CD14-positive monocyte (primary cell): ENCODE measurements at regions not wholly inside any gene's neighbourhood (a gene's known extent, or its start where the extent isn't known, plus 50 kb on each side); places are given as distances from the start of the nearest gene placed in this dataset.

ENCODE experiments used
- DNase-seq, 3 donors: peaks; one replicate each; pipeline ENCODE4 v3.0.0-alpha.2; 2011 to 2022
- H2AFZ ChIP-seq: 2 replicates; pipeline ENCODE4 v1.6.0; 2012; ENCODE audit warnings: mild to moderate bottlenecking, low read depth, low read length, inconsistent platforms; ENCODE audit not compliant: insufficient read depth, poor library complexity, severe bottlenecking
- H3K27ac ChIP-seq, 2 donors: 1 replicate in 1 of 2; 2 replicates in 1 of 2; pipeline ENCODE4 v1.5.1; 2012 to 2013; ENCODE audit warnings: low read length in 2 of 2, control low read depth in 1 of 2, inconsistent platforms in 1 of 2, low read depth in 1 of 2, mild to moderate bottlenecking in 1 of 2
- H3K27me3 ChIP-seq, 2 donors: one replicate each; pipeline versions ENCODE4 v1.6.0 to v1.6.1; 2011 to 2013; ENCODE audit warnings: low read length in 2 of 2; ENCODE audit not compliant: control insufficient read depth in 2 of 2, insufficient read depth in 2 of 2
- H3K36me3 ChIP-seq, 2 donors: replicated peaks in 1 of 2; 1 replicate in 1 of 2; 2 replicates in 1 of 2; pipeline versions ENCODE4 v1.5.1 to v1.6.1; 2012 to 2013; ENCODE audit warnings: low read length in 2 of 2, control low read depth in 1 of 2, inconsistent platforms in 1 of 2, mild to moderate bottlenecking in 1 of 2; ENCODE audit not compliant: insufficient read depth in 2 of 2, control insufficient read depth in 1 of 2
- H3K4me1 ChIP-seq, 2 donors: 1 replicate in 1 of 2; 2 replicates in 1 of 2; pipeline versions ENCODE4 v1.5.1 to v1.6.1; 2012 to 2013; ENCODE audit warnings: low read length in 2 of 2, control low read depth in 1 of 2, inconsistent platforms in 1 of 2, mild to moderate bottlenecking in 1 of 2, moderate library complexity in 1 of 2; ENCODE audit not compliant: insufficient read depth in 2 of 2, control insufficient read depth in 1 of 2
- H3K4me2 ChIP-seq: replicated peaks from 2 replicates; pipeline ENCODE3; 2012; ENCODE audit warnings: low read length, moderate library complexity, mild to moderate bottlenecking; ENCODE audit not compliant: poor library complexity, severe bottlenecking; ENCODE audit errors: extremely low read depth
- H3K4me3 ChIP-seq, 3 experiments: fragments of 200-600 bp in 1 of 3; sonication (generic) in 1 of 3; replicated peaks in 1 of 3; 1 replicate in 2 of 3; 2 replicates in 1 of 3; pipeline ENCODE4 v1.5.1; 2011 to 2013; ENCODE audit warnings: low read length in 3 of 3, mild to moderate bottlenecking in 3 of 3, control low read depth in 2 of 3, low read depth in 2 of 3, inconsistent platforms in 1 of 3, moderate library complexity in 1 of 3
- H3K79me2 ChIP-seq: 2 replicates; pipeline ENCODE4 v1.6.0; 2012; ENCODE audit warnings: mild to moderate bottlenecking, control low read depth, inconsistent platforms, low read length, moderate library complexity; ENCODE audit not compliant: insufficient read depth
- H3K9ac ChIP-seq: 2 replicates; pipeline ENCODE4 v1.6.0; 2017; ENCODE audit warnings: low read length, mild to moderate bottlenecking; ENCODE audit not compliant: insufficient read depth, poor library complexity, severe bottlenecking
- H3K9me3 ChIP-seq, 2 donors: replicated peaks in 1 of 2; 1 replicate in 1 of 2; 2 replicates in 1 of 2; pipeline versions ENCODE4 v1.5.1 to v1.6.1; 2012 to 2013; ENCODE audit warnings: low read length in 2 of 2, control low read depth in 1 of 2; ENCODE audit not compliant: control insufficient read depth in 1 of 2, insufficient read depth in 1 of 2
- H4K20me1 ChIP-seq: 2 replicates; pipeline ENCODE4 v1.6.0; 2012; ENCODE audit warnings: mild to moderate bottlenecking, low read length, control low read depth, moderate library complexity; ENCODE audit not compliant: insufficient read depth
- H3K27ac Mint-ChIP-seq, 7 donors: one replicate each; pipeline ENCODE4 v1.8.0; 2020; ENCODE audit warnings: mild to moderate bottlenecking in 7 of 7, mixed read lengths in 7 of 7, moderate library complexity in 6 of 7, inconsistent platforms in 2 of 7
- H3K27me3 Mint-ChIP-seq, 3 donors: one replicate each; pipeline ENCODE4 v1.8.0; 2021 to 2022; ENCODE audit warnings: low read depth in 3 of 3, mild to moderate bottlenecking in 3 of 3, mixed read lengths in 3 of 3, moderate library complexity in 3 of 3, inconsistent platforms in 1 of 3
- H3K36me3 Mint-ChIP-seq, 2 donors: one replicate each; pipeline ENCODE4 v1.8.0; 2020; ENCODE audit warnings: mixed read lengths in 2 of 2, inconsistent platforms in 1 of 2, mild to moderate bottlenecking in 1 of 2
- H3K4me1 Mint-ChIP-seq: one replicate; pipeline ENCODE4 v1.8.0; 2020; ENCODE audit warnings: mild to moderate bottlenecking, mixed read lengths
- H3K4me3 Mint-ChIP-seq, 2 donors: one replicate each; pipeline ENCODE4 v1.8.0; 2020; ENCODE audit warnings: mild to moderate bottlenecking in 2 of 2, mixed read lengths in 2 of 2, moderate library complexity in 1 of 2
- H3K9me3 Mint-ChIP-seq, 7 donors: one replicate each; pipeline ENCODE4 v1.8.0; 2020 to 2022; ENCODE audit warnings: mixed read lengths in 7 of 7, mild to moderate bottlenecking in 6 of 7, moderate library complexity in 6 of 7, inconsistent platforms in 2 of 7
- CTCF ChIP-seq: fragments of 200-600 bp; IDR thresholded peaks from one replicate; pipeline ENCODE4 v1.8.0; 2022; ENCODE audit warnings: antibody characterized with exemption, mild to moderate bottlenecking
- WGBS: methylation state at CpG from one replicate; pipeline ENCODE4 v1.1.5; 2013; ENCODE audit warnings: missing lambda C conversion rate; ENCODE audit not compliant: insufficient coverage; 5-methylcytosine and 5-hydroxymethylcytosine counted together
- intact Hi-C, 2 donors: fragments of 100-400 bp; cut with micrococcal nuclease; formaldehyde crosslinking; loops; one replicate each; pipeline versions ENCODE4 v1.15.0 to v1.15.1; 2023

- H3K9me3 ChIP-seq = peaks cover 0 to 4% of the 10 kb centered on the region in 2 donors
- H3K79me2 ChIP-seq = no peaks in the 10 kb centered on the region
- H3K4me1 Mint-ChIP-seq = no peaks in the 10 kb centered on the region
- WGBS = no CpG with 5 or more reads among the region's 1 CpG
- H3K27me3 Mint-ChIP-seq = peaks cover 0 to 2% (median 0%) of the 10 kb centered on the region in 3 donors
- H3K36me3 Mint-ChIP-seq = no peaks in the 10 kb centered on the region
- H2AFZ ChIP-seq = no peak overlapping the region
- H4K20me1 ChIP-seq = no peaks in the 10 kb centered on the region
- intact Hi-C loops = no loop called here
- H3K36me3 ChIP-seq = no peaks in the 10 kb centered on the region
- DNase-seq = no peak
- H3K4me1 ChIP-seq = no peaks in the 10 kb centered on the region
- H3K27me3 ChIP-seq = no peaks in the 10 kb centered on the region
- H3K9me3 Mint-ChIP-seq = peaks cover 2 to 15% (median 7%) of the 10 kb centered on the region in 7 donors
- H3K4me2 ChIP-seq = no peak overlapping the region
- H3K4me3 ChIP-seq = no peak overlapping the region
- no peak overlapping the region for H3K4me3 Mint-ChIP-seq
- H3K9ac ChIP-seq = no peak overlapping the region
- TF ChIP-seq CTCF = no peak
- no peak overlapping the region for H3K27ac ChIP-seq
- no peak overlapping the region for H3K27ac Mint-ChIP-seq
These were observed 93.9 kb upstream of the PLPPR5 start for GRCh38 chr1:99098589-99098988.

GRCh38 chr1:99106274-99106673 is 101.6 kb upstream of the PLPPR5 start:
- H4K20me1 ChIP-seq = no peaks in the 10 kb centered on the region
- no peaks in the 10 kb centered on the region for H3K4me1 Mint-ChIP-seq
- no peak overlapping the region for H2AFZ ChIP-seq
- H3K36me3 Mint-ChIP-seq = no peaks in the 10 kb centered on the region
- H3K9me3 ChIP-seq = peaks cover 0 to 6% of the 10 kb centered on the region in 2 donors
- H3K9me3 Mint-ChIP-seq = peaks cover 0 to 7% (median 0%) of the 10 kb centered on the region in 7 donors
- DNase-seq = no peak
- H3K4me3 ChIP-seq = no peak overlapping the region
- no peak for TF ChIP-seq CTCF
- no peaks in the 10 kb centered on the region for H3K36me3 ChIP-seq
- H3K27me3 ChIP-seq = no peaks in the 10 kb centered on the region
- no peak overlapping the region for H3K4me3 Mint-ChIP-seq
- peaks cover 0 to 1% (median 0%) of the 10 kb centered on the region in 3 donors for H3K27me3 Mint-ChIP-seq
- no peak overlapping the region for H3K27ac Mint-ChIP-seq
- 82% methylated on average over 1 of the region's 1 CpG for WGBS
- no peaks in the 10 kb centered on the region for H3K79me2 ChIP-seq
- no peak overlapping the region for H3K9ac ChIP-seq
- H3K27ac ChIP-seq = no peak overlapping the region
- H3K4me1 ChIP-seq = no peaks in the 10 kb centered on the region
- no peak overlapping the region for H3K4me2 ChIP-seq
- intact Hi-C loops = no loop called here
